ENCODE measurements at regions not wholly inside any gene's neighbourhood (a gene's known extent, or its start where the extent isn't known, plus 50 kb on each side); places are given as distances from the start of the nearest gene placed in this dataset.
"Not testable (repeated sequence)": the region's sequence is repeated elsewhere in the genome, so short reads cannot be mapped to it uniquely, and the experiment has no call there.

DNA sequence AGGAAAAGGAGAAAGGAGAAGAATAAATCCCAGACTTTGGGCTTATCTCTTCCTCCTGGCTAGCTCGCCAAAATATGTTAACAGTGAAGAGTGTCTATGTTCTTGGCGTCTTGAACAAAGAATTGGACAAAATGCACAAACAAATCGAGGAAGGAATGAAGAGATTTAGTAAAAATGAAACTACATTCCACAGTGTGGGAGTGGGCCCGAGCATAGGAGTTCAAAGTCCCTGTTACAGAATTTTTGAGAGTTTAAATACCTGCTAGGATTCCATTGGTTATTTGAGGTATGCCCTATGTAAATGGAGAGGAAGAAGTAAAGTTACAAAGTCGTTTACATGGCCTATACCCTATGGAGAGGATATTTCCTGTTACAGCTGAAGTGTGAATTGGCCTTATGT, 525.1 kb upstream of the CNTN5 start:
- DNase-seq (ENCODE audit: low spot score): no peak
- Mint-ChIP-seq H3K9me3 (ENCODE audit: unreplicated experiment) (no peaks in the 10 kb centered on the region), H3K4me1 (ENCODE audit: unreplicated experiment) (peaks cover 11% of the 10 kb centered on the region), H3K27me3 (ENCODE audit: unreplicated experiment) (no peaks in the 10 kb centered on the region), H3K4me3 (ENCODE audit: unreplicated experiment) (no peak overlapping the region), H3K36me3 (ENCODE audit: low read depth, unreplicated experiment) (no peaks in the 10 kb centered on the region), H3K27ac (ENCODE audit: unreplicated experiment) (no peak overlapping the region)
- TF ChIP-seq, protein P1, sequence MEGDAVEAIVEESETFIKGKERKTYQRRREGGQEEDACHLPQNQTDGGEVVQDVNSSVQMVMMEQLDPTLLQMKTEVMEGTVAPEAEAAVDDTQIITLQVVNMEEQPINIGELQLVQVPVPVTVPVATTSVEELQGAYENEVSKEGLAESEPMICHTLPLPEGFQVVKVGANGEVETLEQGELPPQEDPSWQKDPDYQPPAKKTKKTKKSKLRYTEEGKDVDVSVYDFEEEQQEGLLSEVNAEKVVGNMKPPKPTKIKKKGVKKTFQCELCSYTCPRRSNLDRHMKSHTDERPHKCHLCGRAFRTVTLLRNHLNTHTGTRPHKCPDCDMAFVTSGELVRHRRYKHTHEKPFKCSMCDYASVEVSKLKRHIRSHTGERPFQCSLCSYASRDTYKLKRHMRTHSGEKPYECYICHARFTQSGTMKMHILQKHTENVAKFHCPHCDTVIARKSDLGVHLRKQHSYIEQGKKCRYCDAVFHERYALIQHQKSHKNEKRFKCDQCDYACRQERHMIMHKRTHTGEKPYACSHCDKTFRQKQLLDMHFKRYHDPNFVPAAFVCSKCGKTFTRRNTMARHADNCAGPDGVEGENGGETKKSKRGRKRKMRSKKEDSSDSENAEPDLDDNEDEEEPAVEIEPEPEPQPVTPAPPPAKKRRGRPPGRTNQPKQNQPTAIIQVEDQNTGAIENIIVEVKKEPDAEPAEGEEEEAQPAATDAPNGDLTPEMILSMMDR (IDR thresholded peaks at IDR 0.05; ENCODE audit: unreplicated experiment): no peak

DNA sequence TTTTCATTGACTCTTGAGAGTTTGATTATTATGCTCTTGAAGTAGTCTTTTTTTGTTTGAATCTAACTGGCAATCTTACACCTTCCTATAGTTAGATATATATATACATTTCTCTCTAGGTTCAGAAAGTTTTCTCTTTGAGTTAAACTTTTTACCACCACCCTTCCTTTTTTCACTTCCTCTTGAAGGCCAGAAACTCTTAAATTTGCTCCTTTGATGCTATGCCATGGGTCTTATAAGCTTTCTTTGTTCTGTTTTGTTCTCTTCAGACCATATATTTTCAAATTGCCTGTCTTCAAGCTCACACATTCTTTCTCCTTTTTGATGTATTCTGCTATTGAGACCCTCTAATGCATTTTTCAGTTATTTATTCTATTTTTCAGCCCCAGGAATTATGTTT, 513.5 kb upstream of the CNTN5 start:
- Mint-ChIP-seq H3K4me3 (ENCODE audit: unreplicated experiment) (no peak overlapping the region), H3K36me3 (ENCODE audit: low read depth, unreplicated experiment) (no peaks in the 10 kb centered on the region), H3K27me3 (ENCODE audit: unreplicated experiment) (no peaks in the 10 kb centered on the region), H3K9me3 (ENCODE audit: unreplicated experiment) (no peaks in the 10 kb centered on the region), H3K4me1 (ENCODE audit: unreplicated experiment) (no peaks in the 10 kb centered on the region), H3K27ac (ENCODE audit: unreplicated experiment) (no peak overlapping the region)
- no peak for DNase-seq (ENCODE audit: low spot score)
- TF ChIP-seq, protein P1 (IDR thresholded peaks at IDR 0.05; ENCODE audit: unreplicated experiment): no peak

DNA sequence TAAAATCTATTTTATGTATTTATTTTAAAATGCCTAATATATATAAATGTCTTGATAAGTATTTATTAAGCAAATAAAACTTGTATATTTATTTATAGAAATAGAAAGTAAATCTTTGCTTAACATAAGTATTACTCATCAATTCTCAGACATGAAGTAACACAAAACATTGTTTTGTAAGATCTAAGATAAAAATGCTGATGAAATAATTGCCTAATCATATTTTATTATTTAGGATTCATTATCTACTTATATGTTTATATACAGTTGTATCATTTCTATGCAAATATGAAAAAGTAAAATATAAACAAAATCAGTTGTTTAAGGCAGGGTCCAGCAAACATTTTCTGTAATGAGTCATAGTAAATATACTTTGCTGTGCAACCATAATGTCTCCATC, 507.8 kb upstream of the CNTN5 start:
- no peak overlapping the region for H3K27ac Mint-ChIP-seq (ENCODE audit: unreplicated experiment)
- no peaks in the 10 kb centered on the region for H3K9me3 Mint-ChIP-seq (ENCODE audit: unreplicated experiment)

DNA sequence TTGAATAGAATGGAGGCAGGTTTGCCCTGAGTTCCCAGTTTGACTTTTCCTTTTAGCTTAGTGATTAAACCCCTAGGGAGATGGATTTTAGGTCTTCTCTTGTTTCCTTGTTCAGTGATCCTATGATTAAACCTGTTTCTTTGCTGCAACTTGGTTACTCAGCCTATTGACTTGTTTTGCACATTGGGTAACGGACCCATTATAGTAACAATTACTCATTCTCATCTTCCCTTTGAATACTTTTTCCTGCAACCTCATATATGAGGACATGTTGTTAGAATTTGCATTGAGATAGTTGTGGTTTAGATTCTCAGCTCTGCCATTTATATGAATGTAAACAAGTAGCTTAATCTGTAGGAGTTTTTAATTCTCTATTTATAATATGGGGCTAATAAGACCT, 489.2 kb upstream of the CNTN5 start:
- no peaks in the 10 kb centered on the region for H3K27me3 Mint-ChIP-seq (ENCODE audit: unreplicated experiment)
- no peak overlapping the region for H3K4me3 Mint-ChIP-seq (ENCODE audit: unreplicated experiment)
- no peak overlapping the region for H3K27ac Mint-ChIP-seq (ENCODE audit: unreplicated experiment)
- H3K4me1 Mint-ChIP-seq (ENCODE audit: unreplicated experiment): no peaks in the 10 kb centered on the region
- H3K9me3 Mint-ChIP-seq (ENCODE audit: unreplicated experiment): no peaks in the 10 kb centered on the region
- no peak for DNase-seq (ENCODE audit: low spot score)
- no peaks in the 10 kb centered on the region for H3K36me3 Mint-ChIP-seq (ENCODE audit: low read depth, unreplicated experiment)
- TF ChIP-seq, protein P1 (IDR thresholded peaks at IDR 0.05; ENCODE audit: unreplicated experiment): no peak

More for the DNA sequence above, 507.8 kb upstream of the CNTN5 start:
- H3K4me1 Mint-ChIP-seq (ENCODE audit: unreplicated experiment): no peaks in the 10 kb centered on the region
- H3K27me3 Mint-ChIP-seq (ENCODE audit: unreplicated experiment): no peaks in the 10 kb centered on the region
- TF ChIP-seq, protein P1 (IDR thresholded peaks at IDR 0.05; ENCODE audit: unreplicated experiment): no peak
- H3K4me3 Mint-ChIP-seq (ENCODE audit: unreplicated experiment): no peak overlapping the region
- H3K36me3 Mint-ChIP-seq (ENCODE audit: low read depth, unreplicated experiment): no peaks in the 10 kb centered on the region
- no peak for DNase-seq (ENCODE audit: low spot score)

DNA sequence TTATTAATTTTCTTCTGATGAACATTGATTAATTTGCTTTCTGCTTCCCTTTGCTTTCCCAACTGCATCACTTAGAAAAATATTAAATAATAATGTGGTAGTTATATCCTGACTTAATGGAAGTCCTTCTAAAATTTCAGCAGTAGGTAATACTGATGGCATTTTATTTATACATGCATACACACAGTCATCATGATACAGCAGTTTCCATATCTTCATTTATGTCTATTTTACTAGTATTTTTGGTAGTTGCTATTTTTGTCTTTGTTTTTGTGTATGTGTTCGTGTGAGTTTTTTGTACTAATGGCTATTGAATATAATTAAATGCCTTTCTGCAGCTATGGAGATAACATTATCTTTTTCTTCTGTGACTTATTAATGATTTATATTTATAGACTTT, 484.7 kb upstream of the CNTN5 start:
- H3K36me3 Mint-ChIP-seq (ENCODE audit: low read depth, unreplicated experiment): no peaks in the 10 kb centered on the region
- no peak for DNase-seq (ENCODE audit: low spot score)

DNA sequence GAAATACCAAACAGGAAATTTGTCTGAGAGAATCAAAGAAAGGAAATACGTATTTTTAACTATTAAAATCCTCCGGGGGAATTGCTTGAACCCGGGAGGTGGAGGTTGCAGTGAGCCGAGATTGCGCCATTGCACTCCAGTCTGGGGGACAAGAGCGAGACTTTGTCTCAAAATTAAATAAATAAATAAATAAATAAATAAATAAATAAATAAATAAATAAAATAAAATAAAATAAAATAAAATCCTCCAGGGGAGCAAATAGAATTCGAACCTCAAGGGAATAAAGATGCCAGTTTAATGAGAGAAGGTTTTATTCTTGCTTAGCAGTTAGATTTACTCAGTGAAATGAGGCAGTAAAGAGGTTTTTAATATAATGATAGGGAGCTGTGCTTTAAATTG, 482.4 kb upstream of the CNTN5 start:
- H3K27me3 Mint-ChIP-seq (ENCODE audit: unreplicated experiment); H3K9me3 Mint-ChIP-seq (ENCODE audit: unreplicated experiment); H3K4me1 Mint-ChIP-seq (ENCODE audit: unreplicated experiment); H3K36me3 Mint-ChIP-seq (ENCODE audit: low read depth, unreplicated experiment); H3K4me3 Mint-ChIP-seq (ENCODE audit: unreplicated experiment); DNase-seq (ENCODE audit: low spot score); H3K27ac Mint-ChIP-seq (ENCODE audit: unreplicated experiment): not testable (repeated sequence)

More for the DNA sequence above, 484.7 kb upstream of the CNTN5 start:
- TF ChIP-seq, protein P1 (IDR thresholded peaks at IDR 0.05; ENCODE audit: unreplicated experiment): no peak
- H3K27me3 Mint-ChIP-seq (ENCODE audit: unreplicated experiment): no peaks in the 10 kb centered on the region
- no peak overlapping the region for H3K4me3 Mint-ChIP-seq (ENCODE audit: unreplicated experiment)
- H3K27ac Mint-ChIP-seq (ENCODE audit: unreplicated experiment): no peak overlapping the region
- H3K4me1 Mint-ChIP-seq (ENCODE audit: unreplicated experiment): peaks cover 4% of the 10 kb centered on the region
- no peaks in the 10 kb centered on the region for H3K9me3 Mint-ChIP-seq (ENCODE audit: unreplicated experiment)
